ENCODE measurements at regions not wholly inside any gene's neighbourhood (a gene's known extent, or its start where the extent isn't known, plus 50 kb on each side); places are given as distances from the start of the nearest gene placed in this dataset.

DNA sequence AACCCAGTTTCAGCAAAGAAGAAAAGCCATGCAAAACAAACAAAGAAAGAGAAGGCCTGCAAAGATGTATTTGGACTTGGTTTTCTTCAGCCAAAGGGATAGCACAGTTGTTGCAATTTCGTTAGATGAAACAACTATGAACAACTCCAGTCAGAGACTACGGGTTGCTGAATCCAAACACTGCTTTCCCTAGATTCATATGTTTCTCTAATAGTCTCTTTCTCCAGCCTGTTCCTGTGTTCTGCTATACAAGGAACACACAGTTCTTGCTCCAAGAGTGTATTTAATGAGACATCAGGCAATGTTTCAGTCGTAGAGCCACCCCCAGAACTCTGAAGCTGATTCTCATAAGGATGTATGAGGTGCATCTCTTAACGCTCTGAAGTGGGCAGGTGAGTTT, 162.5 kb upstream of the TBL1X start:
- H2AFZ ChIP-seq, result no peak overlapping the region
- H3K79me2 ChIP-seq (replicated peaks; ENCODE audit: insufficient read depth), result no peaks in the 10 kb centered on the region
- Mint-ChIP-seq H3K27ac (no peak overlapping the region), H3K27me3 (ENCODE audit: insufficient read depth, low read depth, poor library complexity) (no peaks in the 10 kb centered on the region), H3K4me3 (no peak overlapping the region), H3K9me3 (peaks cover 4% of the 10 kb centered on the region; the same call in 1 of the 3 replicates), H3K4me1 (no peaks in the 10 kb centered on the region), H3K36me3 (ENCODE audit: low read depth) (peaks cover 3% of the 10 kb centered on the region; the same call in 1 of the 3 replicates)
- DNase-seq (ENCODE audit: low spot score) (no peak), ATAC-seq (no peak)
- no peaks in the 10 kb centered on the region for H4K20me1 ChIP-seq (replicated peaks; ENCODE audit: insufficient read depth)
- TF ChIP-seq ZNF331 (CRISPR knock-in tag; IDR thresholded peaks at IDR 0.05; ENCODE audit: low read depth), result no peak
- TF ChIP-seq, protein P1, sequence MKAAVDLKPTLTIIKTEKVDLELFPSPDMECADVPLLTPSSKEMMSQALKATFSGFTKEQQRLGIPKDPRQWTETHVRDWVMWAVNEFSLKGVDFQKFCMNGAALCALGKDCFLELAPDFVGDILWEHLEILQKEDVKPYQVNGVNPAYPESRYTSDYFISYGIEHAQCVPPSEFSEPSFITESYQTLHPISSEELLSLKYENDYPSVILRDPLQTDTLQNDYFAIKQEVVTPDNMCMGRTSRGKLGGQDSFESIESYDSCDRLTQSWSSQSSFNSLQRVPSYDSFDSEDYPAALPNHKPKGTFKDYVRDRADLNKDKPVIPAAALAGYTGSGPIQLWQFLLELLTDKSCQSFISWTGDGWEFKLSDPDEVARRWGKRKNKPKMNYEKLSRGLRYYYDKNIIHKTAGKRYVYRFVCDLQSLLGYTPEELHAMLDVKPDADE (IDR thresholded peaks at IDR 0.05), result no peak
- H3K4me1 ChIP-seq (ENCODE audit: insufficient read depth), result no peaks in the 10 kb centered on the region
- H3K36me3 ChIP-seq (ENCODE audit: insufficient read depth), result no peaks in the 10 kb centered on the region
- H3K27me3 ChIP-seq (ENCODE audit: insufficient read depth), result no peaks in the 10 kb centered on the region
- H3K9me2 ChIP-seq (ENCODE audit: insufficient read depth), result no peaks in the 10 kb centered on the region
- no peak overlapping the region for H3K4me2 ChIP-seq
- no peak overlapping the region for H3K27ac ChIP-seq (ENCODE audit: low read depth)
- H3F3A ChIP-seq (replicated peaks; ENCODE audit: low read depth), result no peaks in the 10 kb centered on the region
- no peak overlapping the region for H3K4me3 ChIP-seq

GRCh38 chrX:9308426-9308825, 156.4 kb upstream of the TBL1X start:
- Mint-ChIP-seq H3K27ac (no peak overlapping the region), H3K36me3 (ENCODE audit: low read depth) (no peaks in the 10 kb centered on the region), H3K27me3 (ENCODE audit: insufficient read depth, low read depth, poor library complexity) (no peaks in the 10 kb centered on the region), H3K9me3 (0 out of 3 replicates have a peak, but pooled peaks cover 1% of the 10 kb centered on the region), H3K4me3 (no peak overlapping the region), H3K4me1 (no peaks in the 10 kb centered on the region)
- Histone ChIP-seq H3K79me2 (replicated peaks; ENCODE audit: insufficient read depth) (no peaks in the 10 kb centered on the region), H3K36me3 (ENCODE audit: insufficient read depth) (no peaks in the 10 kb centered on the region), H3K4me3 (no peak overlapping the region), H3K27me3 (ENCODE audit: insufficient read depth) (no peaks in the 10 kb centered on the region), H3K4me1 (ENCODE audit: insufficient read depth) (no peaks in the 10 kb centered on the region), H4K20me1 (replicated peaks; ENCODE audit: insufficient read depth) (no peaks in the 10 kb centered on the region), H3K27ac (ENCODE audit: low read depth) (no peak overlapping the region), H3K4me2 (no peak overlapping the region), H3F3A (replicated peaks; ENCODE audit: low read depth) (no peaks in the 10 kb centered on the region), H3K9me2 (ENCODE audit: insufficient read depth) (no peaks in the 10 kb centered on the region), H2AFZ (no peak overlapping the region)
- ATAC-seq (no peak), DNase-seq (ENCODE audit: low spot score) (no peak)
- TF ChIP-seq ZNF331 (CRISPR knock-in tag; IDR thresholded peaks at IDR 0.05; ENCODE audit: low read depth) (no peak), CTCF (conservative IDR thresholded peaks at IDR 0.05; ENCODE audit: low read depth in 2 of 2) (no peak), EZH2phosphoT487 (IDR thresholded peaks at IDR 0.05; ENCODE audit: unreplicated experiment) (no peak), REST (IDR thresholded peaks at IDR 0.05; ENCODE audit: unreplicated experiment) (no peak), NANOG (IDR thresholded peaks at IDR 0.05; ENCODE audit: borderline replicate concordance) (no peak), JUNB (IDR thresholded peaks at IDR 0.05; ENCODE audit: unreplicated experiment) (no peak), EZH2 (IDR thresholded peaks at IDR 0.05; ENCODE audit: low read depth, unreplicated experiment) (no peak), POLR2AphosphoS5 (IDR thresholded peaks at IDR 0.05; ENCODE audit: low read depth) (no peak), ZNF114 (CRISPR knock-in tag; IDR thresholded peaks at IDR 0.05) (no peak)
- TF ChIP-seq, protein P1 (IDR thresholded peaks at IDR 0.05), result no peak

All from GM23338 (cell line).